ENCODE measurements at regions not wholly inside any gene's neighbourhood (a gene's known extent, or its start where the extent isn't known, plus 50 kb on each side); places are given as distances from the start of the nearest gene placed in this dataset.

DNA sequence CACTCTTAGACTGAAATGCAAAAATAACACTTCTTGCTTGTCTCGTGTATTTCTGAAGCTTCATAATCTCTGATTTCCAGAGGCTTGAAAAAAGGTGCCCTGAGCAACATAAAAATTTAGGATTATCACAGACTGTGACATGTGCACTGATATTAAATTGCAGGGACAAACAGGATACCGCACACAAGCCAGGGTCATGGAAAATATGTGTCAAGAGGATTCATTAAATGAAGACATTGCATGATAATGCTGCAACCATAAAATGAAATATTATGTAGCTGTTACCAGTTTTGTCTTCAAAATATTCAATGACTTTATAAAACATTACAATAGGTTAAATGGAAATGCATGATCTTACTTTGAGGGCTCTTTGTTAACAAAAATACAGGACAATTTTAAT lies 328.0 kb downstream of the KCTD8 start:
- no peak for DNase-seq (ENCODE audit: low read depth in 2 of 2)

DNA sequence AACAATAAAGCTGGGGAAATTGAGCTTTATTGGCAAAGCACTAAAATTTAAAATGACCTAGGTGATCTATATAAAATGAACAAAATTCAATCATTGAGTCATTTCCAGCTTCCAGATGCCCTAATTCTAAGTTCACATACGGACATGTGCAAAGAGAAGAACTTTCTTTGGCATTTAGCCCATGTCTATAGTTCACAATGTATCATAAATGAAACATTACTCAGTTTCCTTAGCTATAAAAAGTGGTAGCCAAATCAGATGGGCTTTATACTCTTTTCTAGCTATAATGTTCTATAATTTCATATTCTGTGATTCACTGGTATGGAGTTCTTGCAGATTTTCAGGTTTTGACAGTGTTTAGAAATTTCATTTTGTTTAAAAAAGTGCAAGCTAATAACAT lies 327.4 kb downstream of the KCTD8 start:
- DNase-seq (ENCODE audit: low read depth in 2 of 2): no peak

Measured in stimulated activated CD4-positive, alpha-beta T cell treated with anti-CD3 and anti-CD28 coated beads, Interleukin-1b, Interleukin-23, amount 100 ng/mL, for 4 hours (primary cell).